ENCODE measurements at regions not wholly inside any gene's neighbourhood (a gene's known extent, or its start where the extent isn't known, plus 50 kb on each side); places are given as distances from the start of the nearest gene placed in this dataset.

DNA sequence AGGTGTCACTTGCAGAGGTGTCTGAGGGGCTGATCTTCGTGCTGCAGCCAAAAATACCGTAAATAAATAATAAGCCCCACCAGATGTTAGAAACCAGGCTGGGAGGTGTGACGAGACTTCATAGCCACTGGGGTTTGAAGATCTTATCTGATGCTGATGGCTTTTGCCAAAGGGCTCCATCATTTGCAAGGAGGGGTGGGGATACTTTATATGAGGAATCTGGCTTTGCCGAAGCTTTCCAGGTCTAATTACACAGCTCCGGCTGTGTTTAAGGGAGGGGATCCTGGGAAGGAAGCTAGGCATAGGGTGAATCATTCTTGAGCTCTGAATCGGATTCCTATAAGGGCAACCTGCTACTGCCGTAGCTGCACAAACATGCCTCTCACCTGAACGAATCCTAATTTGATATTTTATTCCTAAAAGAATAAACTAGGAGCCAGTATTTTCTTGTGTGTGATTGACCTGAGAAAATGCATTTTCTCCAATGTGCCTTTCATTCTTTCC is 249.6 kb downstream of the SOD2 start:
- TF ChIP-seq, protein P1, sequence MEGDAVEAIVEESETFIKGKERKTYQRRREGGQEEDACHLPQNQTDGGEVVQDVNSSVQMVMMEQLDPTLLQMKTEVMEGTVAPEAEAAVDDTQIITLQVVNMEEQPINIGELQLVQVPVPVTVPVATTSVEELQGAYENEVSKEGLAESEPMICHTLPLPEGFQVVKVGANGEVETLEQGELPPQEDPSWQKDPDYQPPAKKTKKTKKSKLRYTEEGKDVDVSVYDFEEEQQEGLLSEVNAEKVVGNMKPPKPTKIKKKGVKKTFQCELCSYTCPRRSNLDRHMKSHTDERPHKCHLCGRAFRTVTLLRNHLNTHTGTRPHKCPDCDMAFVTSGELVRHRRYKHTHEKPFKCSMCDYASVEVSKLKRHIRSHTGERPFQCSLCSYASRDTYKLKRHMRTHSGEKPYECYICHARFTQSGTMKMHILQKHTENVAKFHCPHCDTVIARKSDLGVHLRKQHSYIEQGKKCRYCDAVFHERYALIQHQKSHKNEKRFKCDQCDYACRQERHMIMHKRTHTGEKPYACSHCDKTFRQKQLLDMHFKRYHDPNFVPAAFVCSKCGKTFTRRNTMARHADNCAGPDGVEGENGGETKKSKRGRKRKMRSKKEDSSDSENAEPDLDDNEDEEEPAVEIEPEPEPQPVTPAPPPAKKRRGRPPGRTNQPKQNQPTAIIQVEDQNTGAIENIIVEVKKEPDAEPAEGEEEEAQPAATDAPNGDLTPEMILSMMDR (IDR thresholded peaks at IDR 0.05; ENCODE audit: low read depth, low read length, poor library complexity, severe bottlenecking), result no peak
- no peak for TF ChIP-seq EZH2phosphoT487 (IDR thresholded peaks at IDR 0.05; ENCODE audit: borderline replicate concordance, low read length)
